WTC11 (cell line): ENCODE measurements at regions not wholly inside any gene's neighbourhood (a gene's known extent, or its start where the extent isn't known, plus 50 kb on each side); places are given as distances from the start of the nearest gene placed in this dataset.

Source experiments
- ATF2 ChIP-seq: sonication (generic); formaldehyde crosslinking; IDR thresholded peaks from 2 replicates; pipeline ENCODE4 v1.8.1; 2022; ENCODE audit warnings: low read depth, missing genetic modification reagents, borderline replicate concordance
- ATF3 ChIP-seq: sonication (generic); formaldehyde crosslinking; conservative IDR thresholded peaks from 2 replicates; pipeline ENCODE4 v1.8.1; 2022; ENCODE audit warnings: mild to moderate bottlenecking, missing genetic modification reagents
- CTCF ChIP-seq: fragments of 200-600 bp; IDR thresholded peaks from 2 replicates; pipeline ENCODE4 v1.8.0; 2022; ENCODE audit warnings: antibody characterized with exemption
- E2F1 ChIP-seq: sonication (generic); formaldehyde crosslinking; IDR thresholded peaks from 2 replicates; pipeline ENCODE4 v1.8.0; 2022; ENCODE audit warnings: mild to moderate bottlenecking, missing genetic modification reagents
- NFE2L1 ChIP-seq: sonication (generic); formaldehyde crosslinking; IDR thresholded peaks from 2 replicates; pipeline ENCODE4 v1.8.1; 2023; ENCODE audit warnings: missing genetic modification reagents
- NR3C1 ChIP-seq: sonication (generic); formaldehyde crosslinking; conservative IDR thresholded peaks from 2 replicates; pipeline ENCODE4 v1.8.1; 2023; ENCODE audit warnings: low read depth, mild to moderate bottlenecking, missing genetic modification reagents
- USF2 ChIP-seq: sonication (generic); formaldehyde crosslinking; IDR thresholded peaks from 2 replicates; pipeline ENCODE4 v1.8.1; 2023; ENCODE audit warnings: mild to moderate bottlenecking, missing genetic modification reagents, moderate library complexity
- ZBTB43 ChIP-seq: sonication (generic); formaldehyde crosslinking; IDR thresholded peaks from 2 replicates; pipeline ENCODE4 v1.8.1; 2023; ENCODE audit warnings: mild to moderate bottlenecking, missing genetic modification reagents

- no peak for TF ChIP-seq CTCF
- no peak for TF ChIP-seq NR3C1
- no peak for TF ChIP-seq ATF2 (CRISPR knock-in tag)
- TF ChIP-seq E2F1 (CRISPR knock-in tag): no peak
- no peak for TF ChIP-seq USF2 (CRISPR knock-in tag)
- TF ChIP-seq ATF3 (CRISPR knock-in tag): no peak
- TF ChIP-seq ZBTB43 (CRISPR knock-in tag): no peak
- no peak for TF ChIP-seq NFE2L1 (CRISPR knock-in tag)
Measured at GRCh38 chr4:96894621-96895020, 1054.7 kb downstream of the PDHA2 start.
